Neutrophil (primary cell): ENCODE measurements at regions not wholly inside any gene's neighbourhood (a gene's known extent, or its start where the extent isn't known, plus 50 kb on each side); places are given as distances from the start of the nearest gene placed in this dataset.

Experiments
- H3K27ac ChIP-seq: fragments of 200-600 bp; sonication (generic); 2 replicates; pipeline ENCODE4 v1.5.1; 2016; ENCODE audit warnings: mild to moderate bottlenecking, moderate library complexity
- H3K27me3 ChIP-seq: fragments of 200-600 bp; sonication (generic); 2 replicates; pipeline ENCODE4 v1.6.0; 2016; ENCODE audit warnings: mild to moderate bottlenecking
- H3K36me3 ChIP-seq: fragments of 200-600 bp; sonication (generic); 2 replicates; pipeline ENCODE4 v1.5.1; 2017
- H3K4me1 ChIP-seq, 2 experiments: fragments of 200-600 bp in 1 of 2; sonication (generic) in 1 of 2; 1 replicate in 1 of 2; 2 replicates in 1 of 2; pipeline versions ENCODE4 v1.5.1 to v1.6.1; 2013 to 2016; ENCODE audit warnings: low read depth in 1 of 2, low read length in 1 of 2, mild to moderate bottlenecking in 1 of 2, moderate library complexity in 1 of 2; ENCODE audit not compliant: control insufficient read depth in 1 of 2, insufficient read depth in 1 of 2
- H3K4me3 ChIP-seq, 2 experiments: fragments of 200-600 bp in 1 of 2; sonication (generic) in 1 of 2; 1 replicate in 1 of 2; 2 replicates in 1 of 2; pipeline ENCODE4 v1.5.1; 2013 to 2016; ENCODE audit warnings: low read depth in 1 of 2, low read length in 1 of 2, mild to moderate bottlenecking in 1 of 2, moderate library complexity in 1 of 2
- H3K9me3 ChIP-seq: fragments of 200-600 bp; sonication (generic); 2 replicates; pipeline ENCODE4 v1.5.1; 2016
- TF ChIP-seq, protein P1 (sequence below): fragments of 200-600 bp; sonication (generic); IDR thresholded peaks from 2 replicates; pipeline ENCODE4 v1.5.1; 2016; ENCODE audit warnings: antibody characterized with exemption

DNA sequence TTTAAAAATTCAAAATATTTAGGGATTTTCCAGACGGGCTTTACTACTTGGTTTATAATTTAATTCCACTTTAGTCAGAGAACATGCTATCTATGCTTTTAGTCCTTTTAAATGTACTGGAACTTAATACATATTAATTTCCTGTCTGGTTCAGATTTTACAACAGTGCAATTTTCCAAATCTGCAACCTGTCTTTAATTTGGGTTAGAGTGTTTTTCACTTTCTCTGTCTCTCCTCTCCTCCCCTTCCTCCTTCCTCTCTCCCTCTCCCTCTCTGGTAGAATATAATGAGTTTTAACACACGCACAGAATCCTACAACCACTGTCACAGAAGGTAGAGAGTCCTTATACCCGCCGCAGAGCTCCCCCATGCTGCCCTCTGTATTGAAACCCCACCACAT lies 950.7 kb downstream of the BRD1 start:
- Histone ChIP-seq H3K9me3 (no peaks in the 10 kb centered on the region), H3K36me3 (no peaks in the 10 kb centered on the region), H3K4me1 (no peaks in the 10 kb centered on the region), H3K4me3 (no peak overlapping the region), H3K27ac (no peak overlapping the region), H3K27me3 (no peaks in the 10 kb centered on the region)
- TF ChIP-seq, protein P1, sequence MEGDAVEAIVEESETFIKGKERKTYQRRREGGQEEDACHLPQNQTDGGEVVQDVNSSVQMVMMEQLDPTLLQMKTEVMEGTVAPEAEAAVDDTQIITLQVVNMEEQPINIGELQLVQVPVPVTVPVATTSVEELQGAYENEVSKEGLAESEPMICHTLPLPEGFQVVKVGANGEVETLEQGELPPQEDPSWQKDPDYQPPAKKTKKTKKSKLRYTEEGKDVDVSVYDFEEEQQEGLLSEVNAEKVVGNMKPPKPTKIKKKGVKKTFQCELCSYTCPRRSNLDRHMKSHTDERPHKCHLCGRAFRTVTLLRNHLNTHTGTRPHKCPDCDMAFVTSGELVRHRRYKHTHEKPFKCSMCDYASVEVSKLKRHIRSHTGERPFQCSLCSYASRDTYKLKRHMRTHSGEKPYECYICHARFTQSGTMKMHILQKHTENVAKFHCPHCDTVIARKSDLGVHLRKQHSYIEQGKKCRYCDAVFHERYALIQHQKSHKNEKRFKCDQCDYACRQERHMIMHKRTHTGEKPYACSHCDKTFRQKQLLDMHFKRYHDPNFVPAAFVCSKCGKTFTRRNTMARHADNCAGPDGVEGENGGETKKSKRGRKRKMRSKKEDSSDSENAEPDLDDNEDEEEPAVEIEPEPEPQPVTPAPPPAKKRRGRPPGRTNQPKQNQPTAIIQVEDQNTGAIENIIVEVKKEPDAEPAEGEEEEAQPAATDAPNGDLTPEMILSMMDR: no peak

GRCh38 chr22:48874956-48875355 lies 952.7 kb downstream of the BRD1 start:
- Histone ChIP-seq H3K27me3 (no peaks in the 10 kb centered on the region), H3K27ac (no peak overlapping the region), H3K4me1 (no peaks in the 10 kb centered on the region), H3K9me3 (no peaks in the 10 kb centered on the region), H3K4me3 (no peak overlapping the region), H3K36me3 (no peaks in the 10 kb centered on the region)
- TF ChIP-seq, protein P1: no peak

- Histone ChIP-seq H3K27me3 (no peaks in the 10 kb centered on the region), H3K4me1 (no peaks in the 10 kb centered on the region), H3K36me3 (no peaks in the 10 kb centered on the region), H3K27ac (no peak overlapping the region), H3K4me3 (no peak overlapping the region), H3K9me3 (no peaks in the 10 kb centered on the region)
- TF ChIP-seq, protein P1: no peak
Observed at GRCh38 chr22:48873191-48873520, 954.5 kb downstream of the BRD1 start.

GRCh38 chr22:48872271-48873190 lies 955.1 kb downstream of the BRD1 start:
- Histone ChIP-seq H3K4me1 (no peaks in the 10 kb centered on the region), H3K4me3 (no peak overlapping the region), H3K27ac (no peak overlapping the region), H3K27me3 (no peaks in the 10 kb centered on the region), H3K9me3 (no peaks in the 10 kb centered on the region), H3K36me3 (no peaks in the 10 kb centered on the region)
- TF ChIP-seq, protein P1: no peak

- H3K27me3 ChIP-seq: no peaks in the 10 kb centered on the region
- no peak overlapping the region for H3K4me3 ChIP-seq
- H3K9me3 ChIP-seq: no peaks in the 10 kb centered on the region
- H3K36me3 ChIP-seq: no peaks in the 10 kb centered on the region
- H3K4me1 ChIP-seq: no peaks in the 10 kb centered on the region
- TF ChIP-seq, protein P1: no peak
- no peak overlapping the region for H3K27ac ChIP-seq
Observed at GRCh38 chr22:48871176-48871840, 956.4 kb downstream of the BRD1 start.
